ENCODE measurements at regions not wholly inside any gene's neighbourhood (a gene's known extent, or its start where the extent isn't known, plus 50 kb on each side); places are given as distances from the start of the nearest gene placed in this dataset.

GRCh38 chr12:34356233-34356987, 334.1 kb downstream of the ALG10 start:
- H3K27me3 ChIP-seq (ENCODE audit: control insufficient read depth in 2 of 2, insufficient read depth in 2 of 2, low read length in 2 of 2): no peaks in the 10 kb centered on the region
- H3K36me3 ChIP-seq (ENCODE audit: control insufficient read depth in 2 of 2, extremely low read depth in 1 of 2, insufficient read depth in 2 of 2, low read length in 2 of 2): no peaks in the 10 kb centered on the region
- BruUV-seq (replicated peaks): no TSS peak
- POLR2A ChIA-PET: no interaction called here
- CTCF ChIA-PET: no interaction called here
- FAIRE-seq (no peak), DNase-seq (ENCODE audit: low read depth, low spot score) (no peak)
- H3K79me2 ChIP-seq (ENCODE audit: control insufficient read depth, insufficient read depth, low read length): no peaks in the 10 kb centered on the region
- no peak overlapping the region for H3K9ac ChIP-seq (replicated peaks; ENCODE audit: extremely low read depth, insufficient read depth, low read length)
- TF ChIP-seq GATA2 (IDR thresholded peaks at IDR 0.05; ENCODE audit: insufficient read depth, insufficient read length, low read depth, low read length) (no peak), FOS (IDR thresholded peaks at IDR 0.05; ENCODE audit: borderline replicate concordance, insufficient read depth, low read length) (no peak), EZH2 (IDR thresholded peaks at IDR 0.05; ENCODE audit: borderline replicate concordance, low read depth, low read length, severe bottlenecking) (no peak), POLR2AphosphoS5 (IDR thresholded peaks at IDR 0.05; ENCODE audit: insufficient read depth, low read depth, low read length) (no peak), POLR2A (IDR thresholded peaks at IDR 0.05; ENCODE audit: low read depth, low read length) (no peak), MYC (IDR thresholded peaks at IDR 0.05; ENCODE audit: low read depth, low read length) (no peak)
- TF ChIP-seq, protein P1, sequence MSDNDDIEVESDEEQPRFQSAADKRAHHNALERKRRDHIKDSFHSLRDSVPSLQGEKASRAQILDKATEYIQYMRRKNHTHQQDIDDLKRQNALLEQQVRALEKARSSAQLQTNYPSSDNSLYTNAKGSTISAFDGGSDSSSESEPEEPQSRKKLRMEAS (IDR thresholded peaks at IDR 0.05; ENCODE audit: insufficient read depth, insufficient read length): no peak
- TF ChIP-seq, protein P2, sequence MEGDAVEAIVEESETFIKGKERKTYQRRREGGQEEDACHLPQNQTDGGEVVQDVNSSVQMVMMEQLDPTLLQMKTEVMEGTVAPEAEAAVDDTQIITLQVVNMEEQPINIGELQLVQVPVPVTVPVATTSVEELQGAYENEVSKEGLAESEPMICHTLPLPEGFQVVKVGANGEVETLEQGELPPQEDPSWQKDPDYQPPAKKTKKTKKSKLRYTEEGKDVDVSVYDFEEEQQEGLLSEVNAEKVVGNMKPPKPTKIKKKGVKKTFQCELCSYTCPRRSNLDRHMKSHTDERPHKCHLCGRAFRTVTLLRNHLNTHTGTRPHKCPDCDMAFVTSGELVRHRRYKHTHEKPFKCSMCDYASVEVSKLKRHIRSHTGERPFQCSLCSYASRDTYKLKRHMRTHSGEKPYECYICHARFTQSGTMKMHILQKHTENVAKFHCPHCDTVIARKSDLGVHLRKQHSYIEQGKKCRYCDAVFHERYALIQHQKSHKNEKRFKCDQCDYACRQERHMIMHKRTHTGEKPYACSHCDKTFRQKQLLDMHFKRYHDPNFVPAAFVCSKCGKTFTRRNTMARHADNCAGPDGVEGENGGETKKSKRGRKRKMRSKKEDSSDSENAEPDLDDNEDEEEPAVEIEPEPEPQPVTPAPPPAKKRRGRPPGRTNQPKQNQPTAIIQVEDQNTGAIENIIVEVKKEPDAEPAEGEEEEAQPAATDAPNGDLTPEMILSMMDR (IDR thresholded peaks at IDR 0.05; ENCODE audit: extremely low read depth in 1 of 2, insufficient read depth in 1 of 2, low read depth in 1 of 2, low read length in 2 of 2): no peak
- H4K20me1 ChIP-seq (replicated peaks; ENCODE audit: control insufficient read depth, extremely low read depth, insufficient read depth, low read length): no peaks in the 10 kb centered on the region
- H3K4me1 ChIP-seq (ENCODE audit: control insufficient read depth, extremely low read depth, insufficient read depth, low read length): no peaks in the 10 kb centered on the region
- no peaks in the 10 kb centered on the region for H3K9me1 ChIP-seq (replicated peaks; ENCODE audit: control insufficient read depth, extremely low read depth, insufficient read depth, low read length)
- dilution Hi-C loops (cut with MboI; ENCODE audit: extremely low pct_ligation_motif_present, low sequenced_read_pairs) (no loop called here), intact Hi-C loops (cut with micrococcal nuclease) (no loop called here)
- no peak overlapping the region for H2AFZ ChIP-seq (ENCODE audit: low read depth, low read length)
- H3K27ac ChIP-seq (ENCODE audit: insufficient read depth, low read depth, low read length): no peak overlapping the region
- H3K4me3 ChIP-seq (replicated peaks in 1 of 3; ENCODE audit: insufficient read depth in 1 of 3, low read depth in 1 of 3, low read length in 3 of 3): no peak overlapping the region
- H3K9me3 ChIP-seq (replicated peaks; ENCODE audit: control insufficient read depth, insufficient read depth, low read length): peaks cover 2% of the 10 kb centered on the region
- H3K4me2 ChIP-seq (ENCODE audit: insufficient read depth, low read length): no peak overlapping the region
